ENCODE measurements at regions not wholly inside any gene's neighbourhood (a gene's known extent, or its start where the extent isn't known, plus 50 kb on each side); places are given as distances from the start of the nearest gene placed in this dataset.

- Mint-ChIP-seq H3K27ac (ENCODE audit: unreplicated experiment) (no peak overlapping the region), H3K9me3 (ENCODE audit: low read depth) (no peaks in the 10 kb centered on the region), H3K27me3 (ENCODE audit: low read depth) (no peaks in the 10 kb centered on the region), H3K36me3 (ENCODE audit: low read depth) (peaks cover under 1% of the 10 kb centered on the region), H3K4me3 (ENCODE audit: unreplicated experiment) (no peak overlapping the region), H3K4me1 (ENCODE audit: low read depth) (peaks cover 13% of the 10 kb centered on the region)
- DNase-seq (ENCODE audit: low spot score), result no peak
- TF ChIP-seq, protein P1, sequence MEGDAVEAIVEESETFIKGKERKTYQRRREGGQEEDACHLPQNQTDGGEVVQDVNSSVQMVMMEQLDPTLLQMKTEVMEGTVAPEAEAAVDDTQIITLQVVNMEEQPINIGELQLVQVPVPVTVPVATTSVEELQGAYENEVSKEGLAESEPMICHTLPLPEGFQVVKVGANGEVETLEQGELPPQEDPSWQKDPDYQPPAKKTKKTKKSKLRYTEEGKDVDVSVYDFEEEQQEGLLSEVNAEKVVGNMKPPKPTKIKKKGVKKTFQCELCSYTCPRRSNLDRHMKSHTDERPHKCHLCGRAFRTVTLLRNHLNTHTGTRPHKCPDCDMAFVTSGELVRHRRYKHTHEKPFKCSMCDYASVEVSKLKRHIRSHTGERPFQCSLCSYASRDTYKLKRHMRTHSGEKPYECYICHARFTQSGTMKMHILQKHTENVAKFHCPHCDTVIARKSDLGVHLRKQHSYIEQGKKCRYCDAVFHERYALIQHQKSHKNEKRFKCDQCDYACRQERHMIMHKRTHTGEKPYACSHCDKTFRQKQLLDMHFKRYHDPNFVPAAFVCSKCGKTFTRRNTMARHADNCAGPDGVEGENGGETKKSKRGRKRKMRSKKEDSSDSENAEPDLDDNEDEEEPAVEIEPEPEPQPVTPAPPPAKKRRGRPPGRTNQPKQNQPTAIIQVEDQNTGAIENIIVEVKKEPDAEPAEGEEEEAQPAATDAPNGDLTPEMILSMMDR (IDR thresholded peaks at IDR 0.05), result no peak
Measured at GRCh38 chr6:155520078-155520477, 64.4 kb upstream of the NOX3 start.

DNA sequence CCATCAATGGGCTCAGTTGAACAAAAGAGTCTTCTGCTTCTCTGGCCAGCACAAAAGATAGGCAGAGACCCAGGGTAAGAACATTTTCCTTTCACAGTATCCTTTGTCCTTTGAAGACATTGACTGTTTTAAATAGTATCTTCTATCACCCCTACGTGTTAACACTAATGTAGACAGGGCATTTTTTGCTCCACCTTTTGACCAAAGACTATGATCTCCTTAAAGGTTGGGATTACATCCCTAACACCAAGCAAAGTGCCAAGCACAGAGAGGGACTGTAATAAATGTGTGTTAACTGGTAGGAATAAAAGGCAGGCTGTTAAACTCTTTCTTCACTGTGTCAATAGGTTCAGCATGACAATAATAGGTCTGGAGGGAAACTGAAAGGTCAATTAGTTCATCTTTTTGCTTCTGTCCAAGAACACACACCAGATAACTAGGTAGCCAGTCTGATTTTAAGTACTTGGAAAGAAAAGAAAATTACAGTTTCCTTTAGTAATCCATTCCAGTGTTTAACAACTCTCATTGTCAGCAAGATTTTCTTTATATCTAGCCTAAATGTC is 63.6 kb upstream of the NOX3 start:
- H3K27ac Mint-ChIP-seq (ENCODE audit: unreplicated experiment), result no peak overlapping the region
- H3K4me3 Mint-ChIP-seq (ENCODE audit: unreplicated experiment), result no peak overlapping the region
- no peak for DNase-seq (ENCODE audit: low spot score)
- H3K4me1 Mint-ChIP-seq (ENCODE audit: low read depth), result peaks cover 11% of the 10 kb centered on the region
- H3K36me3 Mint-ChIP-seq (ENCODE audit: low read depth), result peaks cover 1% of the 10 kb centered on the region
- TF ChIP-seq, protein P1 (IDR thresholded peaks at IDR 0.05), result no peak
- H3K27me3 Mint-ChIP-seq (ENCODE audit: low read depth), result no peaks in the 10 kb centered on the region
- no peaks in the 10 kb centered on the region for H3K9me3 Mint-ChIP-seq (ENCODE audit: low read depth)

GRCh38 chr6:155517294-155517693 is 61.7 kb upstream of the NOX3 start:
- H3K27me3 Mint-ChIP-seq (ENCODE audit: low read depth), result no peaks in the 10 kb centered on the region
- H3K4me3 Mint-ChIP-seq (ENCODE audit: unreplicated experiment), result no peak overlapping the region
- TF ChIP-seq, protein P1 (IDR thresholded peaks at IDR 0.05), result no peak
- H3K27ac Mint-ChIP-seq (ENCODE audit: unreplicated experiment), result no peak overlapping the region
- H3K36me3 Mint-ChIP-seq (ENCODE audit: low read depth), result peaks cover 1% of the 10 kb centered on the region
- peaks cover 4% of the 10 kb centered on the region for H3K4me1 Mint-ChIP-seq (ENCODE audit: low read depth)
- H3K9me3 Mint-ChIP-seq (ENCODE audit: low read depth), result no peaks in the 10 kb centered on the region
- no peak for DNase-seq (ENCODE audit: low spot score)

DNA sequence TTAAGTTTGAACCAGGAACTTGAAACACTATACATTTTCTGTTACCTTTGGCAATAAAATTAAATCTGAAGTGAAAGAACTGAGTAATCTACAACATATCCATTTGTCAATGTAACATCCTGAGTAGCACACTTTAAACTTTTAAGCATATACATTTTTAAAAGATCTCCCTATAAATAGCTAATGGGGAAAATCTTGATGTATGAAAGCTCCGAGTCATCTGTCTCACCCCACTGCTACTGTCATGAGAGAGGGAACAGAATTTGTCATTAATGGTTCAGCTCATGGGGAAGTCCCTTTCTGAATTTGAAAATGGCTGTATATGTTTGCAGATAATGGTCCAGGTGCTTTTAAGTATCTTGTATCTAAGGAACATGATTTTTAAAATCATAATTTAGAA is 55.2 kb upstream of the NOX3 start:
- peaks cover 1% of the 10 kb centered on the region for H3K36me3 Mint-ChIP-seq (ENCODE audit: low read depth)
- peaks cover 2% of the 10 kb centered on the region for H3K4me1 Mint-ChIP-seq (ENCODE audit: low read depth)
- H3K4me3 Mint-ChIP-seq (ENCODE audit: unreplicated experiment), result no peak overlapping the region
- TF ChIP-seq, protein P1 (IDR thresholded peaks at IDR 0.05), result no peak
- H3K27me3 Mint-ChIP-seq (ENCODE audit: low read depth), result no peaks in the 10 kb centered on the region
- H3K9me3 Mint-ChIP-seq (ENCODE audit: low read depth), result no peaks in the 10 kb centered on the region
- DNase-seq (ENCODE audit: low spot score), result no peak
- H3K27ac Mint-ChIP-seq (ENCODE audit: unreplicated experiment), result no peak overlapping the region

DNA sequence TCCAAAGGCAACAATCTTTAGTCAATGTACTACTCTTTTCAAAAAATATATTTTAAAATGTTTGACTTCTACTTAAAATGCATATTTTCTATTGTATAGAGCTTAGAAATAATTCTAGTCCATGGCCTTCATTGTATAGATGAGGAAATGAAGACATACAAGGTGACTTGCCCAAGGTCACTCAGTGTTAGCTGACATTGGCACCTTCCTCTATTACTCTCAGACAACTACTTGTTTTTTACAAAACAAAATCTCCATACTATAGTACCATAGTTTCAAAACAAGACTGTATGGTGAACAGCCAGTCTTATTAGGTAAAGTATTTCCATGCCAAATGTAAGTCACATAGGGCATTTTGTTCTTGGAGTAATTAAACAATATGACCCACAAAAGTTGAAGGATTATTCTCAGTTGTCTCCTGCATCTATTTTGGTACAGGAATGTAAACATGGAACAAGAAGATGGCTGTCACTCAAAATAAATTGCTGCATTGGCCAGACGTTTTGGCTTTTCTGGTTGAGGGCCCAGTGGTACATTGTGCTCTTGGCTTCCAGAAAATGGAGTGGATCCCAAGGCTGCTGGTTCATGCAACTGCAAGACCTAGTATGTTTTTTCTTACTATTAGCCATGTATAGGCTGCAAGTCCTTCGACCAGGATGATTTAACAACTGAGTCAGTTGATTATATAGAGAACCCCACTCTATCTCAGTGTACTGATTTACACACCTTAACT is 54.3 kb upstream of the NOX3 start:
- Mint-ChIP-seq H3K9me3 (ENCODE audit: low read depth) (no peaks in the 10 kb centered on the region), H3K36me3 (ENCODE audit: low read depth) (no peaks in the 10 kb centered on the region), H3K4me3 (ENCODE audit: unreplicated experiment) (no peak overlapping the region), H3K27me3 (ENCODE audit: low read depth) (no peaks in the 10 kb centered on the region), H3K27ac (ENCODE audit: unreplicated experiment) (no peak overlapping the region), H3K4me1 (ENCODE audit: low read depth) (peaks cover 12% of the 10 kb centered on the region)
- TF ChIP-seq, protein P1 (IDR thresholded peaks at IDR 0.05), result no peak
- no peak for DNase-seq (ENCODE audit: low spot score)
